NCI-H2196 treated with DMSO at 0.1 percent for 48 hours (cell line): ENCODE measurements at regions not wholly inside any gene's neighbourhood (a gene's known extent, or its start where the extent isn't known, plus 50 kb on each side); places are given as distances from the start of the nearest gene placed in this dataset.
"Not testable (repeated sequence)": the region's sequence is repeated elsewhere in the genome, so short reads cannot be mapped to it uniquely, and the experiment has no call there.

Experiments
- DNase-seq: peaks from one replicate; lab custom pipeline; 2025; ENCODE audit not compliant: unreplicated experiment; lab: John Stamatoyannopoulos, UW

GRCh38 chr15:26191193-26191592 lies 328.1 kb upstream of the ATP10A start:
- DNase-seq: no peak

- not testable (repeated sequence) for DNase-seq
These were observed 323.0 kb upstream of the ATP10A start for GRCh38 chr15:26186138-26186537.

GRCh38 chr15:26182441-26182840 lies 319.3 kb upstream of the ATP10A start:
- no peak for DNase-seq

- DNase-seq: no peak
These were observed 316.8 kb upstream of the ATP10A start for GRCh38 chr15:26179906-26180305.

- DNase-seq: no peak
These were observed 315.6 kb upstream of the ATP10A start for GRCh38 chr15:26178640-26179220.

- no peak for DNase-seq
These were observed 314.7 kb upstream of the ATP10A start for GRCh38 chr15:26177816-26178215.

- no peak for DNase-seq
These were observed 313.7 kb upstream of the ATP10A start for GRCh38 chr15:26176831-26177230.

GRCh38 chr15:26171266-26171665 lies 308.1 kb upstream of the ATP10A start:
- DNase-seq: no peak

GRCh38 chr15:26166429-26166828 lies 303.3 kb upstream of the ATP10A start:
- no peak for DNase-seq

- DNase-seq: no peak
These were observed 302.4 kb upstream of the ATP10A start for GRCh38 chr15:26165546-26165945.

- no peak for DNase-seq
These were observed 297.2 kb upstream of the ATP10A start for GRCh38 chr15:26160343-26160742.

- DNase-seq: no peak
These were observed 295.0 kb upstream of the ATP10A start for GRCh38 chr15:26158176-26158575.

- DNase-seq: no peak
These were observed 294.0 kb upstream of the ATP10A start for GRCh38 chr15:26157081-26157480.

GRCh38 chr15:26156051-26156450 lies 292.9 kb upstream of the ATP10A start:
- no peak for DNase-seq

GRCh38 chr15:26148156-26148860 lies 285.2 kb upstream of the ATP10A start:
- no peak for DNase-seq

- DNase-seq: no peak
These were observed 283.1 kb upstream of the ATP10A start for GRCh38 chr15:26146202-26146601.

- no peak for DNase-seq
These were observed 282.7 kb upstream of the ATP10A start for GRCh38 chr15:26145796-26146195.

GRCh38 chr15:26144836-26145235 lies 281.7 kb upstream of the ATP10A start:
- DNase-seq: no peak

GRCh38 chr15:26143221-26143620 lies 280.1 kb upstream of the ATP10A start:
- no peak for DNase-seq

GRCh38 chr15:26134812-26135211 lies 271.7 kb upstream of the ATP10A start:
- DNase-seq: no peak

GRCh38 chr15:26134152-26134551 lies 271.0 kb upstream of the ATP10A start:
- no peak for DNase-seq

GRCh38 chr15:26132811-26133210 lies 269.7 kb upstream of the ATP10A start:
- no peak for DNase-seq

GRCh38 chr15:26129852-26130251 lies 266.7 kb upstream of the ATP10A start:
- no peak for DNase-seq
